Adrenal gland (tissue), 5 donors: ENCODE measurements at regions not wholly inside any gene's neighbourhood (a gene's known extent, or its start where the extent isn't known, plus 50 kb on each side); places are given as distances from the start of the nearest gene placed in this dataset.

Experiments
- CTCF ChIP-seq, 6 experiments: fragments of 450-650 bp in 4 of 6; fragments of 200-600 bp in 2 of 6; sonication (generic) in 1 of 6; IDR thresholded peaks; 1 replicate in 5 of 6; 2 replicates in 1 of 6; pipeline versions ENCODE4 v1.5.1 to v1.8.0; 2016 to 2021; ENCODE audit warnings: antibody characterized with exemption in 6 of 6, mild to moderate bottlenecking in 2 of 6, moderate library complexity in 1 of 6
- POLR2A ChIP-seq, 2 donors: fragments of 450-650 bp; IDR thresholded peaks; one replicate each; pipeline ENCODE4 v1.6.1; 2017; ENCODE audit warnings: antibody characterized with exemption in 2 of 2, mild to moderate bottlenecking in 2 of 2, moderate library complexity in 1 of 2
- donor health status: DM: no; HTN: no; CAD: no.

GRCh38 chr15:31485911-31486461 is 159.4 kb downstream of the KLF13 start:
- no peak for TF ChIP-seq CTCF (IDR thresholded peaks at IDR 0.05)
- no peak for TF ChIP-seq POLR2A (IDR thresholded peaks at IDR 0.05)
